IMR-90 (cell line): ENCODE measurements at regions not wholly inside any gene's neighbourhood (a gene's known extent, or its start where the extent isn't known, plus 50 kb on each side); places are given as distances from the start of the nearest gene placed in this dataset.

Source experiments
- ATAC-seq: fragments of 200-7000 bp; cut with Tn5 transposase; 2 replicates; pipeline ENCODE4 v1.9.1; 2020; ENCODE audit warnings: low read depth, mild to moderate bottlenecking, moderate library complexity
- BruUV-seq: library from RNA; stranded (reverse); fragments of 400-500 nt; replicated peaks from 2 replicates; lab custom pipeline; 2021; lab: Mats Ljungman, UMichigan
- CTCF ChIA-PET: fragments of 300-600 bp; formaldehyde crosslinking; extraction: SDS; loops from one replicate; lab custom pipeline; 2021; ENCODE audit warnings: antibody characterized with exemption; lab: Yijun Ruan, JAX
- POLR2A ChIA-PET: fragments of 300-600 bp; sonication (Branson Sonifier 250); formaldehyde crosslinking; loops from one replicate; lab custom pipeline; 2022; ENCODE audit warnings: antibody characterized with exemption; ENCODE audit not compliant: unreplicated experiment; lab: Charles Lee
- DNase-seq: peaks from one replicate; pipeline ENCODE4 v3.0.0; 2013
- H2AFZ ChIP-seq: replicated peaks from 2 replicates; pipeline ENCODE3; 2013; ENCODE audit warnings: low read length, mild to moderate bottlenecking; ENCODE audit not compliant: poor library complexity
- H2AK5ac ChIP-seq: 2 replicates; pipeline ENCODE4 v1.6.1; 2013; ENCODE audit warnings: low read depth, low read length, inconsistent platforms
- H2AK9ac ChIP-seq: replicated peaks from 2 replicates; pipeline ENCODE3; 2013; ENCODE audit warnings: mild to moderate bottlenecking, low read depth, low read length, moderate library complexity; ENCODE audit not compliant: poor library complexity
- H2BK120ac ChIP-seq: 2 replicates; pipeline ENCODE4 v1.6.1; 2013; ENCODE audit warnings: low read depth, low read length, inconsistent platforms
- H2BK15ac ChIP-seq: 3 replicates; pipeline ENCODE4 v1.6.1; 2013; ENCODE audit warnings: low read depth, low read length, inconsistent platforms
- H2BK20ac ChIP-seq: 2 replicates; pipeline ENCODE4 v1.6.1; 2013; ENCODE audit warnings: low read depth, mild to moderate bottlenecking, inconsistent platforms, low read length, moderate library complexity
- H2BK5ac ChIP-seq: 2 replicates; pipeline ENCODE4 v1.6.1; 2013; ENCODE audit warnings: mild to moderate bottlenecking, low read depth, low read length, inconsistent platforms; ENCODE audit not compliant: poor library complexity, severe bottlenecking
- H3K14ac ChIP-seq: replicated peaks from 2 replicates; pipeline ENCODE4 v1.6.1; 2013; ENCODE audit warnings: low read depth, low read length, inconsistent platforms
- H3K18ac ChIP-seq: 2 replicates; pipeline ENCODE4 v1.6.1; 2013; ENCODE audit warnings: low read depth, low read length, control low read depth
- H3K23ac ChIP-seq: 2 replicates; pipeline ENCODE4 v1.6.1; 2013; ENCODE audit warnings: low read depth, low read length, inconsistent platforms
- H3K27ac ChIP-seq: 2 replicates; pipeline ENCODE4 v1.5.1; 2013; ENCODE audit warnings: mild to moderate bottlenecking, control low read depth, low read length; ENCODE audit not compliant: insufficient read depth
- H3K27me3 ChIP-seq: 2 replicates; pipeline ENCODE4 v1.6.1; 2013; ENCODE audit warnings: low read length; ENCODE audit not compliant: control insufficient read depth, insufficient read depth
- H3K36me3 ChIP-seq: 2 replicates; pipeline ENCODE4 v1.6.1; 2013; ENCODE audit warnings: low read length, mixed read lengths; ENCODE audit not compliant: control insufficient read depth, insufficient read depth
- H3K4ac ChIP-seq: 2 replicates; pipeline ENCODE4 v1.6.1; 2013; ENCODE audit warnings: low read depth, low read length, inconsistent platforms
- H3K4me1 ChIP-seq: 2 replicates; pipeline ENCODE4 v1.6.1; 2013; ENCODE audit warnings: low read length, mixed read lengths; ENCODE audit not compliant: control insufficient read depth, insufficient read depth
- H3K4me2 ChIP-seq: 2 replicates; pipeline ENCODE4 v1.6.1; 2013; ENCODE audit warnings: low read depth, mild to moderate bottlenecking, control low read depth, low read length, moderate library complexity
- H3K4me3 ChIP-seq: 2 replicates; pipeline ENCODE4 v1.5.1; 2013; ENCODE audit warnings: low read depth, mild to moderate bottlenecking, control low read depth, low read length, moderate library complexity; ENCODE audit not compliant: insufficient read depth
- H3K56ac ChIP-seq: 2 replicates; pipeline ENCODE4 v1.6.1; 2013; ENCODE audit warnings: low read length, inconsistent platforms; ENCODE audit not compliant: insufficient read depth; ENCODE audit errors: extremely low read depth
- H3K79me1 ChIP-seq, 2 experiments: 2 replicates each; pipeline ENCODE4 v1.6.1; 2013; ENCODE audit warnings: low read length in 2 of 2, inconsistent platforms in 1 of 2, low read depth in 1 of 2
- H3K9ac ChIP-seq: 2 replicates; pipeline ENCODE4 v1.6.1; 2013; ENCODE audit warnings: low read depth, low read length, control low read depth
- H3K9me1 ChIP-seq: 2 replicates; pipeline ENCODE4 v1.6.1; 2013; ENCODE audit warnings: low read length, inconsistent platforms; ENCODE audit not compliant: insufficient read depth
- H3K9me3 ChIP-seq: 2 replicates; pipeline ENCODE4 v1.6.1; 2013; ENCODE audit warnings: low read length; ENCODE audit not compliant: control insufficient read depth, insufficient read depth
- H4K20me1 ChIP-seq: 2 replicates; pipeline ENCODE4 v1.6.1; 2013; ENCODE audit warnings: low read length, inconsistent platforms; ENCODE audit not compliant: insufficient read depth
- H4K5ac ChIP-seq: 2 replicates; pipeline ENCODE4 v1.6.1; 2013; ENCODE audit warnings: mild to moderate bottlenecking, low read depth, low read length, control low read depth
- H4K8ac ChIP-seq, 2 experiments: 2 replicates each; pipeline ENCODE4 v1.6.1; 2013; ENCODE audit warnings: low read depth in 2 of 2, low read length in 2 of 2, control low read depth in 1 of 2, inconsistent platforms in 1 of 2
- H4K91ac ChIP-seq: 2 replicates; pipeline ENCODE4 v1.6.1; 2013; ENCODE audit warnings: low read depth, low read length, inconsistent platforms; ENCODE audit not compliant: insufficient read depth
- CEBPB ChIP-seq: IDR thresholded peaks from 2 replicates; pipeline ENCODE4 v1.6.1; 2012; ENCODE audit warnings: low read depth, low read length, improper control_type of control experiment
- MAFK ChIP-seq: IDR thresholded peaks from 2 replicates; pipeline ENCODE4 v1.6.1; 2012; ENCODE audit warnings: low read depth, low read length, improper control_type of control experiment
- RFX5 ChIP-seq: IDR thresholded peaks from 2 replicates; pipeline ENCODE4 v1.8.0; 2012; ENCODE audit warnings: low read depth, mild to moderate bottlenecking, low read length, moderate library complexity
- WGBS, 2 experiments: methylation state at CpG; one replicate each; pipeline versions ENCODE4 v1.1.5 to v1.1.7; 2013; ENCODE audit warnings: missing lambda C conversion rate in 2 of 2; ENCODE audit not compliant: insufficient read length in 1 of 2; ENCODE audit errors: extremely low coverage in 2 of 2; 5-methylcytosine and 5-hydroxymethylcytosine counted together
- dilution Hi-C: fragments of 300-500 bp; cut with HindIII; formaldehyde crosslinking; loops from one replicate; pipeline ENCODE4 v1.14.3; 2018; ENCODE audit warnings: low sequenced_read_pairs; ENCODE audit not compliant: unreplicated experiment
- in situ Hi-C: fragments of 300-500 bp; cut with MboI; formaldehyde crosslinking; loops from 3 replicates; pipeline ENCODE4 v1.14.3; 2019; ENCODE audit warnings: low sequenced_read_pairs, inconsistent platforms, mixed read lengths
- intact Hi-C: fragments of 100-400 bp; cut with micrococcal nuclease; formaldehyde crosslinking; loops from 2 replicates; pipeline ENCODE4 v1.10.0; 2022

- no peak for TF ChIP-seq RFX5
- TF ChIP-seq CEBPB = no peak
- no peak for TF ChIP-seq MAFK
- WGBS, 2 experiments = no CpG with 5 or more reads among the region's 1 CpG
- no peak for DNase-seq
Measured at GRCh38 chr9:118262191-118262590, 558.0 kb downstream of the TLR4 start.

More at GRCh38 chr9:118262191-118262590, 558.0 kb downstream of the TLR4 start:
- dilution Hi-C loops = no loop called here
- Histone ChIP-seq H3K9ac (no peak overlapping the region), H4K5ac (no peak overlapping the region), H3K18ac (no peak overlapping the region), H3K56ac (no peak overlapping the region), H3K9me3 (peaks cover 14% of the 10 kb centered on the region), H2AFZ (no peak overlapping the region), H3K4ac (no peak overlapping the region), H3K4me1 (no peaks in the 10 kb centered on the region), H3K23ac (no peak overlapping the region), H3K27ac (no peak overlapping the region), H2BK20ac (no peak overlapping the region), H3K4me3 (no peak overlapping the region), H4K91ac (no peak overlapping the region), H4K8ac (no peak overlapping the region), H3K79me1 (no peaks in the 10 kb centered on the region), H3K4me2 (no peak overlapping the region), H2BK120ac (no peak overlapping the region), H3K36me3 (no peaks in the 10 kb centered on the region), H2AK9ac (no peak overlapping the region), H3K27me3 (no peaks in the 10 kb centered on the region), H4K20me1 (no peaks in the 10 kb centered on the region), H2AK5ac (no peak overlapping the region), H3K14ac (no peak overlapping the region), H2BK15ac (no peak overlapping the region), H3K9me1 (no peaks in the 10 kb centered on the region), H2BK5ac (no peak overlapping the region)
- in situ Hi-C loops = no loop called here
- no peak for ATAC-seq
- no TSS peak for BruUV-seq
- ChIA-PET CTCF (interaction anchor here (0.5 kb wide), 1 partner anchor 23 kb away, joined by 5 read pairs; no protein-coding TSS in a partner anchor), POLR2A (no interaction called here)
- intact Hi-C loops = no loop called here
